GM21529 (cell line): ENCODE measurements at regions not wholly inside any gene's neighbourhood (a gene's known extent, or its start where the extent isn't known, plus 50 kb on each side); places are given as distances from the start of the nearest gene placed in this dataset.

Experiments used
- ATAC-seq: cut with Tn5 transposase; IDR thresholded peaks from one replicate; pipeline ENCODE4 v1.9.1; 2021; ENCODE audit not compliant: unreplicated experiment

DNA sequence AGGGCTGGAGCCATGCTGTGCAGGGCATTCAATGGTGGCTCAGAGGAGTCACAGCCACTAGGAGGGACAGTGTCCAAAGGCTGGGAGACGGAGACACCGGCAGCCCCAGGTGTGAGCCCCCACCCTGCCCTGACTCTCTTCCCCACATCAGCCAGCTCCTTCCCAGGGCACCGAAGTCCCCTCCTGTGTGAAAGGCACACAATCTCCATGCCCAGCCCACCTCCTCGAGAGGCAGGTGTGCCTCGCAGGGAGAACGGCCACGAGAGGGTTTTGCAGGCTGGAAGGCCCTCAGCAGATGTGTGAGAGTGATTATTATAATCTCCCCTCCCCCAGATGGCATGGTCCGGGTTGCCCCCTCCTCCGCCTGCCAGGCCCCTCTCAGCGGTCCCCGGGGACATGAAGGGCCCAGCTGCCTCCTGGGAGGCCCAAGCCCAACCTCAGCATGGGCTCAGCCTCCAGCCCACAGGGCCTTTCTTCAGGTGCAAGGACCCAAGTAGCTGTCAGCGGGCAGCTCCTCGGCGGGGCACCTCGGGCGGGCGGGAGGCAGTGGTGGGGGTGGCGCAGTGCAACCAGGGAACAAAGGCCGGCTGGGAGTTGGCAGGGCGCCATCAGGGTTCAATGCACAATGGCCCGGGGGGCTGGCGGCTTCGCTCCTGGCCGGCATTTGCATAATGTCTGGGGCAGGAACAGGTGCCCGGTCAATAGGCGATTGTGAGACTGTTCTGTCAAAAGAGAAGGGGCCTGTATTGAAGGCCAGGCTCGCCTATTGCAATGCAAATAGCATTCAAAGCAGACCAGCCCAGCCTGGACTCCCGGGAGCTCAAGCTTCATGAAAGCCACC lies 155.3 kb upstream of the ZMIZ1 start:
- no peak for ATAC-seq

DNA sequence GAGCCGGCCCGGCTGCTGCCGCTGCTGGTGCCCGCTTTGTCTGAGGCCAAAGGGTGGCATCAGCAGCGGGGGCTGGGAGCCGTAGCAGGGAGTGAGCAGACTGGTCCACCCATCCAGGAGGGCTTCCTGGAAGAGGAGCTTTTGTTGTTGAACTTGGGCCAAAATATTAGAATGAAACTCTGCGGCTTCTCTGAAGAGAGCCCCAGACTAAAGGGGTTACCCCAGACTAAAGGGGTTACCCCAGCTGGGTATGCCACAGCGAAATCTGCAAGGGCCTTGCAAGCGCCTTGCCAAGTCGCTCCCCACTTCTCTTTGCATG lies 154.7 kb upstream of the ZMIZ1 start:
- no peak for ATAC-seq

DNA sequence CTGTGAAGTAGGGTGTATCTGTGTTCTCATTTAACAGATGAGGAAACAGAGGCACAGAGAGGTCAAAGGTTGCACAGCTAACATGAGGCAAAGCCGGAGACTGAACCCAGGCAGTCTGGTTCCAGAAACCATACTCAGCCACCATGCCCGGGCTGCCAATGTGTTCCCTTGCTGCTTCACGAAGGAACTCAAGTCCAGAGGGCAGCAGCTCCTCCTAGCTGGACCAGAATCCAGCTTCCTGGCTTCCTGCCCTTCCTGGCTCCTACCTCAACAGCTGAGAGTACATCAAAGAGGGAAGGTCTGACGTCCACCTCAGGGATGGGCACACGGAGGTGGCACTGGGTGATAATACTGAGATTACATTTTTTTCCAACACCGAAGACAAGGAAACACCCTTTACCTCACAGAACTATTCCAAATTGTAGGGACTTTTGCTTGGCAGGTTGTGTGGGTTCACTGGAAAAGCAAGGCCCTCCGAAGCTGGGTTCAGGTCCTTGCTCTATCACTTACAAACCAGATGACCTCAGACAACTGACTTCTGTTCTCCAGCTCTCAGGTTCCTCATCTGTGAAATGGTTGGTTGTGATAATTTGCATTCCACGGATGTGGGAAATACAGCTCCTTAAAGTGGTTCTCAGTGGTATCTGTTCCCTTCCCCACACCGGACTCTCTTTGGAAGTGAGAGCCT lies 154.1 kb upstream of the ZMIZ1 start:
- ATAC-seq: no peak

DNA sequence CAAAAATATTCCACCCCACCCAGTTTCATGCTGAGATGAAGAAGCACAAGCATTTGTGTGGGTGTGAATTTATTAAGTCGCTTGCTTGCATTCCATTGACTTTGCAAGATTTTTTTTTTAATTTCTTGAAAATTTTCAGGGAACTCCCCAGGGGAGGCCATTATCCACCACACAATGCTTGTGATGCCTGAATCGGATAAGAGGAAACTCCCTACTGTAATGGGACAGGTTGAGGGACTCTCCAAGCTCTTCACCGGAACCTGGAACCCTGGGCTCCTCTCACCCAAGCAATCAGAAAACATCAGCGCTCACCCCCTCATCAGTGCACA lies 153.6 kb upstream of the ZMIZ1 start:
- ATAC-seq: no peak

DNA sequence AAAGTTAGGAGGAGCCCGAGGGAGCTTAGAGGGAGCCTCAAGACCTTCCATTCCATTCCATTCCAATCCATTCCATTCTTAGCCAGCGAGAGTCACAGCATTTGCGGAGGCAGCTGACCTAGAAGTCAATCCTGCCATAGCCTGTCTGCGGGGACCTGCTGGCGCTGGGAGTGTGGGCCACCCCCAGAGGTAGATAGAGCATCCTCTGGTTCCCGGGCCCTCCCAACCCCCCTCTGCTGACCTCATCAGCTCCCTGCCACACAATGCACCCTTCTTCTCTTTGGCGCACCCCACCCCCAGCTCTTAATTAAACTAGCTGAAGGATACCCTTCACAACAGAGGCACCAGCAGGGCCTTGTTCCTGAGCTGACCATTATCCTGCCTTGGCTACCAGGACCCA lies 152.5 kb upstream of the ZMIZ1 start:
- no peak for ATAC-seq

DNA sequence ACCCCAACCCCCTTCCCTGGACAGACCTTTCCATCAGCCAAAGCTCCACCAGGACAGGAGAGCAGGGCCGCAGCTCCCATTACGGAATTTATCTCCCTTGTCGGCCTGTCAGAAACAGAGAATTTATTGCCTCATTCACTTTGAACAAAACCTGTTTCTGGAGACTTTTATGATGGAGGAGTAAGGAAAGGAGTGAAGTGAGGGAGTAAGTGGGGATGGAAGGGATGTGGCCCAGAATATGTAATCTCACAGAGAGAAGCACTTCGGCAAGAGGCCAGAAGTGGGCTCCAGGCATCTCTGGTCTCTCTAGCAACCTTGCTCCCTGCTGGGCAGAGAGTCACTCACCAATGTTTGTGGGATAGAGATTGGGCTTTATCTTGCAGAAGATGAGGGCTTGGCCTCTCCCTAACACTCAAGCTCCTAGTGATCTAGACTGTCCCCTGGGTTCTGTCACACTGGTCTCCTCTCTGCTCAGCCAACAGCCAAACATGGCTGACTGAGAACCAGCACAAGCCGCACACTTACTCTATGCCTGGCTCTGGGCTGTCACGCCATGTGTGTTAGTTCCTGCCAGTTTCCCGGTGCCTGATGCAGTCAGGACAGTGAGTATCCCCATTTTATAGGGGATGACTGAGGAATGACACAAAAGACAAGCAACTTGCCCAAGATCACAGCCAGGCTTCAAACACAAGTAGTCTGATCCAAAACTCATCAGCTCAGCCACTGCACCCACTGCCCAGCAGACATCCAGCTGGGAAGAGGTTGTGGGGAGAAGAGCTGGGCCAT lies 149.4 kb upstream of the ZMIZ1 start:
- no peak for ATAC-seq

DNA sequence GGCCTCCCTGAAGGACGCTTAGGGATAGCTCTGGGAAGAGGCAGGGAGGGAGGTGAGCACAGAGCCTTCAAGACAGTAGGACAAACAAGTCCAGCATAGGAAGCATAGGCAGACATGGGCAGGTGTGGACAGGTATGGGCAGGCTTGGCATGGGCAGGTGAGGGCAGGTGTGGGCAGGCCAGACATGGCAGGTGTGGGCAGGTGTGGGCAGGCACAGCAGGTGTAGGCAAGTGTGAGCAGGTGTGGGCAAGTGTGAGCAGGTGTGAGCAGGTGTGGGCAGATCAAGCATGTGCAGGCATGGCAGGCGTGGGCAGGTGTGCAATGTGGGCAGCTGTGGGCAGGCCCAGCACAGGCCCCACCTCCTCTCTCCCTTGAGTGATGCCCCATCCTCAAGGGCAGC lies 148.8 kb upstream of the ZMIZ1 start:
- ATAC-seq: no peak

DNA sequence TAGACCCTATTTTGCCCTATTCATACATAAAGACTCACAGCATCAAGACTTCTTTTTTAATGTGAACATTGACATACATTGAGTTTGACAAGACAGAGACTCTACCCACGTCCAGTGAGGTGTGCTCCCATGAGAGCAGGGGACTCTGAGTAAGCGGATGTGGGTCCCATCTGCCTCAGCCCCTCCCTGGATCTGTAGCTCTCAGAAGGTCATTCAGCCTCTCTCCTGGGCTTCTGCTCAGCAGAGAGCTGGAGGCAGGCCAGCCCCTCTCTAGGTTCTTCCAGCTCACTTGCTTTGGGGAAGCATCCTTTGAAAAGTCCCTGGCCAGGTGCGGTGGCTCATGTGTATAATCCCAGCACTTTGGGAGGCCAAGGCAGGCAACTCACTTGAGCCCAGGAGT lies 146.9 kb upstream of the ZMIZ1 start:
- ATAC-seq: no peak

DNA sequence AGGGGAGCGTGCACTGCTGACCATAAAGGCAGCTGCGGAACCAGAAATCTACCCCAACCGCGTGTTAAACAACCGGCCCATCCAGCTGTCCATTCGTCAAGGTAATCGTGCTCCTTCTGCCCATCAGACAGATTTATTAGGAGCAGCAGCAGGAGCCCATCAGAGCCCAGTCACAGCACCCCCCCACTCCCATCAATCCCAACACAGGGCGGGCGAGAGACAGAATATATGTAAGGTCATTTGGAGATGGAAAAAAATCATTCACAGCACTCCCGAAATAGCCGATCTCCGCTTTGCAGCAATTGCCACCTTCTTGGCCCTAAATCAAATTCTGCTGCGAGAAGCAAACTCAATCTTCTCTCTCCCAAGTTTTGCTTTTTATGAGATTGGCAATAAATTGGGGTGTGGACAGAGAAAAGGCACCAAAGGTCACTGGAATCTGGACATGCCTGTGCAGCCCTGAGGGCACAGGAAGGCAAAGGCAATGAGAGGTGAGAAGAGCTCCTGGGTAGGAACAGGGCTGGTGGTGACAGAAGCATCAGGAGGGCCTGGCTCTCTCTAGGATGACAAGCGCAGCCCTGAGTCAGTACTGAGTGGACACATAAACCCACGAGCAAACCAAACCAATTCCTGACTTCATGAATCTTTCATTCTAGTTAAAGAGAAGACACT lies 145.0 kb upstream of the ZMIZ1 start:
- no peak for ATAC-seq

DNA sequence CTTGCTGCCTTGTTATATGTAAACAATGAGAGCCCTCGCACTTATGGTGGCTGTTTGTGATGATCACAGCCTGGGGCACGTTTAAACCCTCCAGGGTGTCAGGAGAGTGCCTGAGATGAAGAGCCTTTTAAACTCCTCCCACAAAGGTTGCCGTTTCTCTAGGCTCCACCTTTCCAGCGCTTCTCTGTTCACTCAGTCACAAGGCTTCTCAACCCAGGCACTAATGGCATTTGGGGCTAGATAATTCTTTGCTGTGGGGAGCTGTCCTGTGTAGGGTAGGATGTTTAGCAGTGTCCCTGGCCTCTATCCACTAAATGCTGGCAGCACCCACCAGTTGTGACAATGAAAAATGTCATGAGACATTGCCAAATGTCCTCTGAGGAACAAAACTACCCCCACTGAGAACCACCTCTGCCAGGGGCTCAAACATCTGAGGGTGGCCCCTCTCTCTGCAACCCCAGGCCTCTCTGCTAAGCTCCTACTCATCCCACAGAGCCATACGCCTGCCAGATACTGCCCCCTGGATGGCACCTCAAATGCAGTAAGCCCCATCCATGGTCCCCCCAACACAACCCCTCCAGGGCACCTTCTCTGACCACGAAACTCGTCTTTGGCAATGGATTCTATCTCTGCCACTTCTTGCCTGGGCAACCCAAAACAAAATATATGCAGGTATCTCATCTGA lies 144.3 kb upstream of the ZMIZ1 start:
- no peak for ATAC-seq

DNA sequence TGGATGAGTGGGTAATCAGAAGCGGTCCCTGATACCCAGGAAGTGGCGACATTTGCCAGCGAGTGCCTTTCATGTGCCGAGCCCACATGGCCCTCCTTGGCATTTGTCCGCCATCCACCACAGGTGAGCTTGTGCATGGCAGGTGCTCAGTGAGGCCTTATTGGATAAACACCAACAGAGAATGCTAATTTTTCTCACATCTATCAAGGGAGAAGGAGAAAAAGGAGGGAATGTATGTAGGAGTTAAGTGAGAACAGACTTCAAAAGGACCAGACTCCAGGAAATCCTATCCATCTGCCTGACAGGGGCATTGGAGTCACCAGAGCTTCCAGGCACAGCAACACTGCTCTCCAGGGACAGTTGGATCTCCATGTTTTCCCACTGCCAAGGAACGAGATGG lies 143.5 kb upstream of the ZMIZ1 start:
- ATAC-seq: no peak

DNA sequence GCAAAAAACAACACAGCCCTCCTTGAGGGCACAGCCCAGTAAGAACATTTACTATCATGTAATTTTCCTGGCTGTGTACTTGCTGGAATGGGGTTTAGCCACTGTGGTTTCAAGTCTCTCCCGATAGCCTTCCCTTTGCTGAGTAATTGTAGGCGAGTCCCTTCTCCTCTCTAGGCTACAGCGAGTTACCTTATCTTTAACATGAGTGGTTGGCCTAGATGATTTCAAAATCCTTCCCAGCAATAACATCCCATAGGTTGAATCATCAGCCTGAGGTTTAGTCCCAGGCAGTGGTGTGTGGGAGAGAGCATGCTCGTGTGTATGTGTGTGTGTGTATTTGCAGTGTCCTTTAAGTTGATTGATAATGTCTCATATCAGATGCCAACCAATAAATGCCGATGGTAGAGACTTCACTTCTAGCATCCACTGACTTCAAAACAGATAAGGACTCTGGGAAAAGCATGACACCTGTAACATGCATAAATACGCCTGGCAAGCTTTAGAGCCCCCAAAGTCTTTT lies 142.9 kb upstream of the ZMIZ1 start:
- no peak for ATAC-seq

DNA sequence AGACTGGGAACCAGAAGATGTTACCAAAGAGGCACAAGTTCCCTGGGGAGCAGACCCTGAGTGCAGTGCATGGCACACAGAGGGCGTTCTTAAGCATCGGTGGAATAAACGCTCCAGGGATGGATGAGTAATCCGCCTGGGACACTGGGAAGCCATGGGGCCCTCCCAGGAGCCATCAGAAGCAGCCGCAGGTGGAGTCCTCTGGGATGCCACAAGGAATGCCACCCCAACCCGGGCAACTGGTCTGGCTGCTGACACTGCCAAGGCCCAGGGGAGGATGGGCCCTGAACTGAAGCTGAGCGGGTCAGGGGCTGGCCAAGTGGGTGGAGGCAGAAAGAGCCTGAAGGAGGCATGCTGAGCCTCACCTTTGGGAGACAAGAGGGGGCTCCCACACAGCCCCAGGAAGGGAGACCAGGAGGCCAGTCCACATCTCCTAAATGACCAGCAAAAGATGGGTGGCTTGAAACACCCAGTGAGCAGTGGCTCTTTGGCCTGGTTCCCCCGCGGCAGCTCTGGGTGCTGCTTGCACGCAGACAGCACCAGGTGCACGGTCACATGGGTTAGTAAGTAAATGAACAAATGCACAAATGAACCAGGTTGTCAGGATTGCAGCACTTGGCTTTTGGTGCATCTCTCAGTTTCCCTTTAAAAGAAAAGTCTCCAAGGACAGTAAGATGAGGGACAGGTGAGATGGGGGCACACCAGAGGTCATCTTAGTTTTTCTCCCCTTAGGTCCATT lies 141.3 kb upstream of the ZMIZ1 start:
- no peak for ATAC-seq

DNA sequence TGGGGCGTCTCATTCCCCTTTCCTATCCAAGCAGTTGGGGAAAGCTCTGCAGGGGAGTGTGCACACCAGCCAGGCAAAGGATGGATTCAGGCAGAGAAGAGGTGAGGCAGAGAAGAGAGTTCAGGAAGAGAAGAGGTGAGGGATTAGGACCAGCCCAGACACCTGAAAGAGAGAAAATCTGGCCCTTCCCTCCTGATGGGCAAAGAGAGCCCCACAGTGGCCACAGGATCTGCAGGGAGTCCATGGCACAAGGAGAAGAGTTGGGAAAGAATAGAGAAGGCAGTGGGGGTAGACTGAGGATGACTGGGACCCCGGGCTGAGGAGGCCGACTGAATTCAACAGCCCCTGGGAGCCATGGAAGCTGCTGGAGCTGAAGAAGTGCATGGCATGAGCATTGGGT lies 140.4 kb upstream of the ZMIZ1 start:
- ATAC-seq: no peak

DNA sequence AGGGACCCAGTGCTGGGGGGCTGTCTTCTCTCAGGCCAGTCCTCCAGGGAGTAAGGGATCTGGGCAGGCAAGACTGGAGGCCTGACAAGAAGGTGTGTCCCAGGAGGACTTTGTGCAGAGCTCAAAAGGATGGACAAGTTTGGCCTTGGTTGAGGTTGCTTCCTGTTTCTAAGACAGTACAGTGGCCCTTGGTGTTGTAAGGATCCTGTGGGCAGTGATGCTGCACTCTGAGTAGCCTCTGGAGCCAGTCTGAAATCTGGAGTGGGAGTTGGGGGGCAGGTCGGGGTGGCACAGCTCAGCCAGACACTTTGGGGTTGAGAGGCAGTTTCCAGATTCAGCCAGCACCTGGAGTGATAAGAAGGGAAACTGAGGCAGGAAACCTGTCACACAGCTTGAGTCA lies 139.2 kb upstream of the ZMIZ1 start:
- no peak for ATAC-seq

DNA sequence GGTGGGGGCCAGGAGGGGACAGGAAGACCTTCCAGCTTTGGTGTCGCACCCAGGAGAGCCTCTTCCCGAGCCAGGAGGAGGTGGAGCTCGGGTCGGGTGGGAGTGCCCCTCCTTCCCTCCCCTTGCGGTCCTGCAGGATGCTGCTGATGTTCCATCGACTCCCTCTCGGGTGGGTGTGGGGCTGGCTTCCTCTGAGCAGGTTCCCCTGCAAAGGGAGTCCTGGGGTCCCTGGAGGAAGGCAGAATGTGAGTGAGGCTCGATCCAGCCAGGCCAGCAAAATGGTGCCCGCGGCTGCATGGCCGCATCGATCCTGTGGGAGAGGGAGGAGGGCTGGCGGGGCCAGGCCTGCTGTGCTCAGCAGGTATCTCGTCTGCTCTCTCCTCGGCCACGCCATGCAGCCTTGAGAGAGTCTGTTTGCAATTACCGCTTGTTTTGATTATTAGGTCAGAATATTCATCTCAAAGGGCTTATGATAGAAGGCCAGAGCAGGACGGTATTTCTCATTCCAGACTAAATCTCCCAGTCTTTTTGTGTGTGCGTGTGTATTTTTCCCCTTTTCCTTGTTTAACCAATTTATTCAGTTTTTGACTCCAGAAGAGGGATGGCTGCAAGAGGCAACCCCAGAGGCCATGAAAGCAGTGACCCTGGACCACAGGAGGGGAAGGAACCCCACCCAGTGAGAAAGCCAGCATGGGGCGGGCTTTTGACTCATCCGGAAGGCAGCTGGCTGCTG lies 137.3 kb upstream of the ZMIZ1 start:
- no peak for ATAC-seq

DNA sequence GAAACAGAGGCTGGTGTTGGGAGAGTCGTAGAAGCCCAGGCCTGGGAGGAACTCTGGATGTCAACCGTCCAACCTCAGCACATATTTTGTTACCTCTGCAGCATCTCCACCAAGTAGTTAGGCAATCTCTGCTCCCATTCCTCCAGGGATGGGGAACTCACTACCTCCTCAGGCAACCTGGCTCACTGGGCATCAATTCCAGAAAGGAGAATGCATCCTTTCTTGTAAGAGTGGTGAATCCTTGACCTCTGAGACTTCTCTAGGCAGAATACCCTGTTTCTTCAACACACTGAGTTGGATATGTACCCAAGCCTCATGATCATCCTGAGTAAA lies 136.7 kb upstream of the ZMIZ1 start:
- ATAC-seq: no peak

DNA sequence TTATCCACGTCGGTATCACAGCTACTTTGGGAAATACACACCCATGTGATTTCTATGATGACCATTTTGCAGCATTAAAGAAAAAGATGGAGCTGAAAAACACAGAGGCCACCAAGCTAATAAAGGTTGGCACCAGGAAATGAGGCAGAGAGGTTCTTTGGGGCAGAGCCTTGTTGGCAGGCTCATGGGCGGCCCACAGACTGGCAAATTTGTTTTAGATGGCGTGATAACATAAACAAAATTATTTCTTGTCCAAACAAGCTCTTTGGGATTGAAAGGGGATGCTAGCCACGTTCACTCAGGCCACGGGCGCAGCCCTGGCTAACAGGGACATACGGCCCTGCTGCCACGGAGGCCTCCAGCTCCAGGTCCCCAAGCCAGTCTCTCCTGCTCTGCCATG lies 135.9 kb upstream of the ZMIZ1 start:
- no peak for ATAC-seq

DNA sequence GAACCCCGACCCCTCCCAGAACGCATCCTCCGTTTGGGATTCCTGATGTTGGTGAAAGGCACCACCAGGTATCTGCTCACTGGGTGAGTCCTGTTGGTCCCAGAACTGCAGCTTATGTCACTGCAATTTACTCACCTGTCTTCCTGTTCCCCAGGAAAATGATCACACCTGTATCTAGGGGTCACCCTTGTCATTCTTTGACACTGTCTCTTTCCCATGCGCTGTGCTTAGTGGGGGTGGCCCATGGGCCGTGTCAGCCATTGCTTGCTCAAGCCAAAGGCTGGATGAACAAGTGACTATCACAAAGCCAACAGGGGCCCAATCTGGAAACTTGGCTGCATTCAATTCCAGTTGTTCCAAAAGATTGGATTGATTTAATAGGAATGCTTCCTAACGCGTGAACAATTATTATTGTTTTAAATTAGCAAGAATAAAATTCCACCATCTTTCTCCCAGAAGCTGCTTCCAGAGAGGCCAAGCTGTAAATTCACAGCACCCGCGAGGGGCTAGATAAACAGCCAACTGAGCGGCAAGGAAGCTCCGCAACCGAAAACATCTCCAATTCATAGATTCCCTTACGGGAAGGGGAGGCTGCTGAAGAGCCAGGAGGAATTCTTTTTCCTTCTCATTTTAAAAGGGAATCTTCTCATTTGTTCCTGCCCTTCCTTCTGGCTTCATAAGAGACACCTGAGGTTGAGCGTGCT lies 134.8 kb upstream of the ZMIZ1 start:
- ATAC-seq: no peak
